Parathyroid adenoma (tissue), 2 donors: ENCODE measurements at regions not wholly inside any gene's neighbourhood (a gene's known extent, or its start where the extent isn't known, plus 50 kb on each side); places are given as distances from the start of the nearest gene placed in this dataset.

Experiments
- H2AFZ ChIP-seq: fragments of 300-600 bp; sonication (generic); one replicate; pipeline ENCODE4 v1.7.0; 2017; ENCODE audit warnings: antibody characterized with exemption, mild to moderate bottlenecking
- H3K27ac ChIP-seq: fragments of 300-600 bp; sonication (generic); one replicate; pipeline ENCODE4 v1.7.0; 2017
- H3K27me3 ChIP-seq: fragments of 300-600 bp; sonication (generic); one replicate; pipeline ENCODE4 v1.7.0; 2017; ENCODE audit warnings: low read length; ENCODE audit not compliant: control insufficient read depth, insufficient read depth
- H3K36me3 ChIP-seq: fragments of 300-600 bp; sonication (generic); one replicate; pipeline ENCODE4 v1.7.0; 2017; ENCODE audit warnings: low read length; ENCODE audit not compliant: control insufficient read depth, insufficient read depth
- H3K4me1 ChIP-seq: fragments of 300-600 bp; sonication (generic); one replicate; pipeline ENCODE4 v1.7.0; 2017; ENCODE audit warnings: control low read depth
- H3K4me2 ChIP-seq: fragments of 300-600 bp; sonication (generic); one replicate; pipeline ENCODE4 v1.7.0; 2017; ENCODE audit warnings: low read length
- H3K4me3 ChIP-seq: fragments of 300-600 bp; sonication (generic); one replicate; pipeline ENCODE4 v1.7.0; 2017; ENCODE audit warnings: low read depth, low read length
- H3K79me2 ChIP-seq: fragments of 300-600 bp; sonication (generic); one replicate; pipeline ENCODE4 v1.7.0; 2017; ENCODE audit warnings: control low read depth
- H3K9ac ChIP-seq: fragments of 300-600 bp; sonication (generic); one replicate; pipeline ENCODE4 v1.7.0; 2017; ENCODE audit warnings: mild to moderate bottlenecking
- H3K9me3 ChIP-seq: fragments of 300-600 bp; sonication (generic); one replicate; pipeline ENCODE4 v1.7.0; 2017; ENCODE audit warnings: low read length; ENCODE audit not compliant: control insufficient read depth
- CTCF ChIP-seq: fragments of 300-600 bp; sonication (generic); IDR thresholded peaks from one replicate; pipeline ENCODE4 v1.7.0; 2017; ENCODE audit warnings: antibody characterized with exemption, mild to moderate bottlenecking
- donor health status: primary hyperparathyroidism.

GRCh38 chr9:88722753-88723152 is 187.8 kb downstream of the NXNL2 start:
- Histone ChIP-seq H3K9me3 (no peaks in the 10 kb centered on the region), H3K36me3 (no peaks in the 10 kb centered on the region), H3K4me3 (no peak overlapping the region), H3K4me1 (no peaks in the 10 kb centered on the region), H3K79me2 (no peaks in the 10 kb centered on the region), H3K27ac (no peak overlapping the region), H2AFZ (no peak overlapping the region), H3K4me2 (no peak overlapping the region), H3K27me3 (no peaks in the 10 kb centered on the region), H3K9ac (no peak overlapping the region)
- no peak for TF ChIP-seq CTCF

GRCh38 chr9:88723751-88724150 is 188.8 kb downstream of the NXNL2 start:
- Histone ChIP-seq H3K4me3 (no peak overlapping the region), H3K9ac (no peak overlapping the region), H2AFZ (no peak overlapping the region), H3K9me3 (no peaks in the 10 kb centered on the region), H3K27ac (no peak overlapping the region), H3K4me1 (no peaks in the 10 kb centered on the region), H3K36me3 (no peaks in the 10 kb centered on the region), H3K27me3 (no peaks in the 10 kb centered on the region), H3K4me2 (no peak overlapping the region), H3K79me2 (no peaks in the 10 kb centered on the region)
- TF ChIP-seq CTCF: no peak

GRCh38 chr9:88724331-88724730 is 189.4 kb downstream of the NXNL2 start:
- Histone ChIP-seq H3K4me1 (no peaks in the 10 kb centered on the region), H3K27ac (no peak overlapping the region), H2AFZ (no peak overlapping the region), H3K4me2 (no peak overlapping the region), H3K36me3 (no peaks in the 10 kb centered on the region), H3K79me2 (no peaks in the 10 kb centered on the region), H3K9me3 (no peaks in the 10 kb centered on the region), H3K27me3 (no peaks in the 10 kb centered on the region), H3K9ac (no peak overlapping the region), H3K4me3 (no peak overlapping the region)
- no peak for TF ChIP-seq CTCF

- no peaks in the 10 kb centered on the region for H3K79me2 ChIP-seq
- H2AFZ ChIP-seq: no peak overlapping the region
- H3K9me3 ChIP-seq: no peaks in the 10 kb centered on the region
- H3K4me1 ChIP-seq: no peaks in the 10 kb centered on the region
- H3K4me3 ChIP-seq: no peak overlapping the region
- H3K27ac ChIP-seq: no peak overlapping the region
- no peaks in the 10 kb centered on the region for H3K36me3 ChIP-seq
- no peak overlapping the region for H3K9ac ChIP-seq
- H3K27me3 ChIP-seq: no peaks in the 10 kb centered on the region
- H3K4me2 ChIP-seq: no peak overlapping the region
- TF ChIP-seq CTCF: no peak
Observed at GRCh38 chr9:88725300-88726019, 190.5 kb downstream of the NXNL2 start.

- no peaks in the 10 kb centered on the region for H3K36me3 ChIP-seq
- no peaks in the 10 kb centered on the region for H3K4me1 ChIP-seq
- no peak overlapping the region for H3K9ac ChIP-seq
- no peak for TF ChIP-seq CTCF
- no peaks in the 10 kb centered on the region for H3K79me2 ChIP-seq
- no peak overlapping the region for H3K4me2 ChIP-seq
- no peaks in the 10 kb centered on the region for H3K9me3 ChIP-seq
- no peak overlapping the region for H3K4me3 ChIP-seq
- H2AFZ ChIP-seq: no peak overlapping the region
- no peaks in the 10 kb centered on the region for H3K27me3 ChIP-seq
- no peak overlapping the region for H3K27ac ChIP-seq
Observed at GRCh38 chr9:88726803-88727202, 191.8 kb downstream of the NXNL2 start.
